ENCODE measurements at regions not wholly inside any gene's neighbourhood (a gene's known extent, or its start where the extent isn't known, plus 50 kb on each side); places are given as distances from the start of the nearest gene placed in this dataset.

GRCh38 chr2:21841341-21841740 is 717.6 kb downstream of the TDRD15 start:
- Histone ChIP-seq H4K20me1 (ENCODE audit: insufficient read depth, low read length) (no peaks in the 10 kb centered on the region), H3K27me3 (ENCODE audit: control insufficient read depth in 1 of 2, insufficient read depth in 2 of 2, low read length in 2 of 2) (no peaks in the 10 kb centered on the region), H3K4me1 (ENCODE audit: insufficient read depth, low read length) (no peaks in the 10 kb centered on the region), H3K79me2 (ENCODE audit: insufficient read depth, low read length) (no peaks in the 10 kb centered on the region), H3K36me3 (replicated peaks in 1 of 2; ENCODE audit: control insufficient read depth in 1 of 2, insufficient read depth in 2 of 2, low read length in 2 of 2) (no peaks in the 10 kb centered on the region), H2AFZ (ENCODE audit: low read length) (no peak overlapping the region), H3K4me2 (ENCODE audit: low read depth, low read length) (no peak overlapping the region), H3K9ac (ENCODE audit: insufficient read depth, low read depth, low read length) (no peak overlapping the region), H3K9me3 (ENCODE audit: low read length) (peaks cover 11% of the 10 kb centered on the region; the same call in 1 of the 2 replicates), H3K4me3 (replicated peaks in 1 of 3; ENCODE audit: insufficient read depth in 1 of 3, low read depth in 2 of 3, low read length in 3 of 3) (no peak overlapping the region), H3K27ac (ENCODE audit: extremely low read length, insufficient read depth, low read length) (no peak overlapping the region)
- ATAC-seq: no peak
- POLR2A ChIA-PET: no interaction called here
- intact Hi-C loops (cut with micrococcal nuclease; ENCODE audit: unreplicated experiment): no loop called here
- no peak for TF ChIP-seq NR2F1 (CRISPR knock-in tag; IDR thresholded peaks at IDR 0.05)
- TF ChIP-seq ELF4 (CRISPR knock-in tag; IDR thresholded peaks at IDR 0.05; ENCODE audit: borderline replicate concordance): no peak
- no peak for TF ChIP-seq ZSCAN9 (CRISPR knock-in tag; IDR thresholded peaks at IDR 0.05; ENCODE audit: borderline replicate concordance)
- no peak for TF ChIP-seq NFATC3 (CRISPR knock-in tag; IDR thresholded peaks at IDR 0.05)
- TF ChIP-seq ZNF703 (CRISPR knock-in tag; IDR thresholded peaks at IDR 0.05; ENCODE audit: borderline replicate concordance): no peak
- TF ChIP-seq JARID2 (CRISPR knock-in tag; IDR thresholded peaks at IDR 0.05; ENCODE audit: insufficient replicate concordance): no peak
- no peak for TF ChIP-seq HNF4A (CRISPR knock-in tag; IDR thresholded peaks at IDR 0.05)
- no peak for TF ChIP-seq AGO2 (optimal IDR thresholded peaks at IDR 0.05; ENCODE audit: low read depth, low read length)
- no peak for TF ChIP-seq ASH2L (IDR thresholded peaks at IDR 0.05; ENCODE audit: insufficient read length, low read depth, low read length)
- TF ChIP-seq MAFK (conservative IDR thresholded peaks at IDR 0.05 in 1 of 2, IDR thresholded peaks at IDR 0.05 in 1 of 2; ENCODE audit: low read length in 2 of 2): no peak
- no peak for TF ChIP-seq ZNF547 (CRISPR knock-in tag; IDR thresholded peaks at IDR 0.05)
- TF ChIP-seq WIZ (CRISPR knock-in tag; IDR thresholded peaks at IDR 0.05): no peak
- TF ChIP-seq TIGD3 (CRISPR knock-in tag; IDR thresholded peaks at IDR 0.05; ENCODE audit: borderline replicate concordance): no peak
- no peak for TF ChIP-seq KLF15 (CRISPR knock-in tag; IDR thresholded peaks at IDR 0.05; ENCODE audit: borderline replicate concordance)
- TF ChIP-seq ZNF704 (CRISPR knock-in tag; IDR thresholded peaks at IDR 0.05; ENCODE audit: borderline replicate concordance): no peak
- no peak for TF ChIP-seq ZBTB49 (CRISPR knock-in tag; IDR thresholded peaks at IDR 0.05; ENCODE audit: borderline replicate concordance)
- no peak for TF ChIP-seq ZNF574 (CRISPR knock-in tag; IDR thresholded peaks at IDR 0.05)
- TF ChIP-seq SNAPC2 (CRISPR knock-in tag; IDR thresholded peaks at IDR 0.05): no peak
- FAIRE-seq: no peak
- CTCF ChIA-PET (ENCODE audit: low intra/inter-chr PET ratio, low total read pairs): no interaction called here
- WGBS (ENCODE audit: low lambda C conversion rate): 0% methylated on average over 3 of the region's 3 CpGs
- no TSS peak for BruUV-seq (replicated peaks)
- no peak for DNase-seq (ENCODE audit: low spot score)
- in situ Hi-C loops (cut with HindIII; ENCODE audit: extremely low pct_ligation_motif_present, low pct_unique_long_range_greater_than_20kb): no loop called here

All from HepG2 (cell line).